IMR-90 (cell line): ENCODE measurements at regions not wholly inside any gene's neighbourhood (a gene's known extent, or its start where the extent isn't known, plus 50 kb on each side); places are given as distances from the start of the nearest gene placed in this dataset.

Experiments used
- ATAC-seq: fragments of 200-7000 bp; cut with Tn5 transposase; 2 replicates; pipeline ENCODE4 v1.9.1; 2020; ENCODE audit warnings: low read depth, mild to moderate bottlenecking, moderate library complexity
- BruUV-seq: library from RNA; stranded (reverse); fragments of 400-500 nt; replicated peaks from 2 replicates; lab custom pipeline; 2021; lab: Mats Ljungman, UMichigan
- CTCF ChIA-PET: fragments of 300-600 bp; formaldehyde crosslinking; extraction: SDS; loops from one replicate; lab custom pipeline; 2021; ENCODE audit warnings: antibody characterized with exemption; lab: Yijun Ruan, JAX
- POLR2A ChIA-PET: fragments of 300-600 bp; sonication (Branson Sonifier 250); formaldehyde crosslinking; loops from one replicate; lab custom pipeline; 2022; ENCODE audit warnings: antibody characterized with exemption; ENCODE audit not compliant: unreplicated experiment; lab: Charles Lee
- DNase-seq: peaks from one replicate; pipeline ENCODE4 v3.0.0; 2013
- H2AFZ ChIP-seq: replicated peaks from 2 replicates; pipeline ENCODE3; 2013; ENCODE audit warnings: low read length, mild to moderate bottlenecking; ENCODE audit not compliant: poor library complexity
- H2AK5ac ChIP-seq: 2 replicates; pipeline ENCODE4 v1.6.1; 2013; ENCODE audit warnings: low read depth, low read length, inconsistent platforms
- H2AK9ac ChIP-seq: replicated peaks from 2 replicates; pipeline ENCODE3; 2013; ENCODE audit warnings: mild to moderate bottlenecking, low read depth, low read length, moderate library complexity; ENCODE audit not compliant: poor library complexity
- H2BK120ac ChIP-seq: 2 replicates; pipeline ENCODE4 v1.6.1; 2013; ENCODE audit warnings: low read depth, low read length, inconsistent platforms
- H2BK15ac ChIP-seq: 3 replicates; pipeline ENCODE4 v1.6.1; 2013; ENCODE audit warnings: low read depth, low read length, inconsistent platforms
- H2BK20ac ChIP-seq: 2 replicates; pipeline ENCODE4 v1.6.1; 2013; ENCODE audit warnings: low read depth, mild to moderate bottlenecking, inconsistent platforms, low read length, moderate library complexity
- H2BK5ac ChIP-seq: 2 replicates; pipeline ENCODE4 v1.6.1; 2013; ENCODE audit warnings: mild to moderate bottlenecking, low read depth, low read length, inconsistent platforms; ENCODE audit not compliant: poor library complexity, severe bottlenecking
- H3K14ac ChIP-seq: replicated peaks from 2 replicates; pipeline ENCODE4 v1.6.1; 2013; ENCODE audit warnings: low read depth, low read length, inconsistent platforms
- H3K18ac ChIP-seq: 2 replicates; pipeline ENCODE4 v1.6.1; 2013; ENCODE audit warnings: low read depth, low read length, control low read depth
- H3K23ac ChIP-seq: 2 replicates; pipeline ENCODE4 v1.6.1; 2013; ENCODE audit warnings: low read depth, low read length, inconsistent platforms
- H3K27ac ChIP-seq: 2 replicates; pipeline ENCODE4 v1.5.1; 2013; ENCODE audit warnings: mild to moderate bottlenecking, control low read depth, low read length; ENCODE audit not compliant: insufficient read depth
- H3K27me3 ChIP-seq: 2 replicates; pipeline ENCODE4 v1.6.1; 2013; ENCODE audit warnings: low read length; ENCODE audit not compliant: control insufficient read depth, insufficient read depth
- H3K36me3 ChIP-seq: 2 replicates; pipeline ENCODE4 v1.6.1; 2013; ENCODE audit warnings: low read length, mixed read lengths; ENCODE audit not compliant: control insufficient read depth, insufficient read depth
- H3K4ac ChIP-seq: 2 replicates; pipeline ENCODE4 v1.6.1; 2013; ENCODE audit warnings: low read depth, low read length, inconsistent platforms
- H3K4me1 ChIP-seq: 2 replicates; pipeline ENCODE4 v1.6.1; 2013; ENCODE audit warnings: low read length, mixed read lengths; ENCODE audit not compliant: control insufficient read depth, insufficient read depth
- H3K4me2 ChIP-seq: 2 replicates; pipeline ENCODE4 v1.6.1; 2013; ENCODE audit warnings: low read depth, mild to moderate bottlenecking, control low read depth, low read length, moderate library complexity
- H3K4me3 ChIP-seq: 2 replicates; pipeline ENCODE4 v1.5.1; 2013; ENCODE audit warnings: low read depth, mild to moderate bottlenecking, control low read depth, low read length, moderate library complexity; ENCODE audit not compliant: insufficient read depth
- H3K56ac ChIP-seq: 2 replicates; pipeline ENCODE4 v1.6.1; 2013; ENCODE audit warnings: low read length, inconsistent platforms; ENCODE audit not compliant: insufficient read depth; ENCODE audit errors: extremely low read depth
- H3K79me1 ChIP-seq, 2 experiments: 2 replicates each; pipeline ENCODE4 v1.6.1; 2013; ENCODE audit warnings: low read length in 2 of 2, inconsistent platforms in 1 of 2, low read depth in 1 of 2
- H3K9ac ChIP-seq: 2 replicates; pipeline ENCODE4 v1.6.1; 2013; ENCODE audit warnings: low read depth, low read length, control low read depth
- H3K9me1 ChIP-seq: 2 replicates; pipeline ENCODE4 v1.6.1; 2013; ENCODE audit warnings: low read length, inconsistent platforms; ENCODE audit not compliant: insufficient read depth
- H3K9me3 ChIP-seq: 2 replicates; pipeline ENCODE4 v1.6.1; 2013; ENCODE audit warnings: low read length; ENCODE audit not compliant: control insufficient read depth, insufficient read depth
- H4K20me1 ChIP-seq: 2 replicates; pipeline ENCODE4 v1.6.1; 2013; ENCODE audit warnings: low read length, inconsistent platforms; ENCODE audit not compliant: insufficient read depth
- H4K5ac ChIP-seq: 2 replicates; pipeline ENCODE4 v1.6.1; 2013; ENCODE audit warnings: mild to moderate bottlenecking, low read depth, low read length, control low read depth
- H4K8ac ChIP-seq, 2 experiments: 2 replicates each; pipeline ENCODE4 v1.6.1; 2013; ENCODE audit warnings: low read depth in 2 of 2, low read length in 2 of 2, control low read depth in 1 of 2, inconsistent platforms in 1 of 2
- H4K91ac ChIP-seq: 2 replicates; pipeline ENCODE4 v1.6.1; 2013; ENCODE audit warnings: low read depth, low read length, inconsistent platforms; ENCODE audit not compliant: insufficient read depth
- CEBPB ChIP-seq: IDR thresholded peaks from 2 replicates; pipeline ENCODE4 v1.6.1; 2012; ENCODE audit warnings: low read depth, low read length, improper control_type of control experiment
- MAFK ChIP-seq: IDR thresholded peaks from 2 replicates; pipeline ENCODE4 v1.6.1; 2012; ENCODE audit warnings: low read depth, low read length, improper control_type of control experiment
- MAZ ChIP-seq: IDR thresholded peaks from 2 replicates; pipeline ENCODE4 v1.6.1; 2012; ENCODE audit warnings: low read depth, mild to moderate bottlenecking, low read length, improper control_type of control experiment, moderate library complexity, borderline replicate concordance
- MXI1 ChIP-seq: IDR thresholded peaks from 2 replicates; pipeline ENCODE4 v1.6.1; 2012; ENCODE audit warnings: low read depth, mild to moderate bottlenecking, low read length, moderate library complexity, borderline replicate concordance
- RFX5 ChIP-seq: IDR thresholded peaks from 2 replicates; pipeline ENCODE4 v1.8.0; 2012; ENCODE audit warnings: low read depth, mild to moderate bottlenecking, low read length, moderate library complexity
- dilution Hi-C: fragments of 300-500 bp; cut with HindIII; formaldehyde crosslinking; loops from one replicate; pipeline ENCODE4 v1.14.3; 2018; ENCODE audit warnings: low sequenced_read_pairs; ENCODE audit not compliant: unreplicated experiment
- in situ Hi-C: fragments of 300-500 bp; cut with MboI; formaldehyde crosslinking; loops from 3 replicates; pipeline ENCODE4 v1.14.3; 2019; ENCODE audit warnings: low sequenced_read_pairs, inconsistent platforms, mixed read lengths
- intact Hi-C: fragments of 100-400 bp; cut with micrococcal nuclease; formaldehyde crosslinking; loops from 2 replicates; pipeline ENCODE4 v1.10.0; 2022
- TF ChIP-seq, protein P1 (sequence below): fragments of 150-350 bp; IDR thresholded peaks from 2 replicates; pipeline ENCODE4 v1.6.1; 2017; ENCODE audit warnings: mild to moderate bottlenecking, antibody characterized with exemption, low read length, low read depth
- TF ChIP-seq, protein P2 (sequence below): fragments of 150-350 bp; IDR thresholded peaks from 2 replicates; pipeline ENCODE4 v1.6.1; 2016; ENCODE audit warnings: low read depth, mild to moderate bottlenecking, low read length, moderate library complexity, borderline replicate concordance

DNA sequence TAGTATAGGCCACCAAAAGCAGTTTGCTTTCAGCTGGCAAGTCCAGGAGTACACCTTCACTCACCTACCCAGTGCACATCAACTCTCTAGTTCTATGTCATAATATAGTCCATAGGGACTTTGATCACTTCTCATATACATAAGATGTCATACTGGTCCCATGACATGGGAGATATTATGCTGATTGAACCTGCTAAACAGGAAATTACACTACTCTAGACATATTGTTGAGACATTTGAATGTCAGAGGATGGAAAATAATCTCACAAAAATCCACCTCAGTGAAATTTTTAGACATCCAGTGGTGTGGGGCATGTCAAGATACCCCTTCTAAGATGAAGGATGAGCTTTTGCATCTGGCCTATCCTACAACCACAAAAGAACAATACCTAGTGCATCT, 322.5 kb downstream of the EN1 start:
- no peaks in the 10 kb centered on the region for H3K27me3 ChIP-seq
- H4K8ac ChIP-seq = no peak overlapping the region
- H3K36me3 ChIP-seq = no peaks in the 10 kb centered on the region
- intact Hi-C loops = no loop called here
- no peaks in the 10 kb centered on the region for H3K4me1 ChIP-seq
- no peak overlapping the region for H2BK15ac ChIP-seq
- CTCF ChIA-PET = no interaction called here
- no peak overlapping the region for H2AK9ac ChIP-seq
- H3K9ac ChIP-seq = no peak overlapping the region
- H2AFZ ChIP-seq = no peak overlapping the region
- no peaks in the 10 kb centered on the region for H3K79me1 ChIP-seq
- no TSS peak for BruUV-seq
- H3K23ac ChIP-seq = no peak overlapping the region
- ATAC-seq (no peak), DNase-seq (no peak)
- H2BK20ac ChIP-seq = no peak overlapping the region
- no peak overlapping the region for H3K4me2 ChIP-seq
- H3K4ac ChIP-seq = no peak overlapping the region
- H3K9me1 ChIP-seq = no peaks in the 10 kb centered on the region
- TF ChIP-seq, protein P1, sequence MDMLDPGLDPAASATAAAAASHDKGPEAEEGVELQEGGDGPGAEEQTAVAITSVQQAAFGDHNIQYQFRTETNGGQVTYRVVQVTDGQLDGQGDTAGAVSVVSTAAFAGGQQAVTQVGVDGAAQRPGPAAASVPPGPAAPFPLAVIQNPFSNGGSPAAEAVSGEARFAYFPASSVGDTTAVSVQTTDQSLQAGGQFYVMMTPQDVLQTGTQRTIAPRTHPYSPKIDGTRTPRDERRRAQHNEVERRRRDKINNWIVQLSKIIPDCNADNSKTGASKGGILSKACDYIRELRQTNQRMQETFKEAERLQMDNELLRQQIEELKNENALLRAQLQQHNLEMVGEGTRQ = no peak
- no peak for TF ChIP-seq MAZ
- TF ChIP-seq, protein P2, sequence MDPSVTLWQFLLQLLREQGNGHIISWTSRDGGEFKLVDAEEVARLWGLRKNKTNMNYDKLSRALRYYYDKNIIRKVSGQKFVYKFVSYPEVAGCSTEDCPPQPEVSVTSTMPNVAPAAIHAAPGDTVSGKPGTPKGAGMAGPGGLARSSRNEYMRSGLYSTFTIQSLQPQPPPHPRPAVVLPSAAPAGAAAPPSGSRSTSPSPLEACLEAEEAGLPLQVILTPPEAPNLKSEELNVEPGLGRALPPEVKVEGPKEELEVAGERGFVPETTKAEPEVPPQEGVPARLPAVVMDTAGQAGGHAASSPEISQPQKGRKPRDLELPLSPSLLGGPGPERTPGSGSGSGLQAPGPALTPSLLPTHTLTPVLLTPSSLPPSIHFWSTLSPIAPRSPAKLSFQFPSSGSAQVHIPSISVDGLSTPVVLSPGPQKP = no peak
- TF ChIP-seq RFX5 = no peak
- no peak for TF ChIP-seq MAFK
- TF ChIP-seq MXI1 = no peak
- TF ChIP-seq CEBPB = no peak
- in situ Hi-C loops = no loop called here
- no peak overlapping the region for H3K18ac ChIP-seq
- POLR2A ChIA-PET = no interaction called here
- no peak overlapping the region for H4K91ac ChIP-seq
- no peaks in the 10 kb centered on the region for H4K20me1 ChIP-seq
- H4K5ac ChIP-seq = no peak overlapping the region
- H3K14ac ChIP-seq = no peak overlapping the region
- no peak overlapping the region for H3K4me3 ChIP-seq
- no peak overlapping the region for H2BK120ac ChIP-seq
- no peaks in the 10 kb centered on the region; the same call in 1 of the 2 replicates for H3K9me3 ChIP-seq
- H3K27ac ChIP-seq = no peak overlapping the region
- dilution Hi-C loops = no loop called here
- no peak overlapping the region for H3K56ac ChIP-seq
- H2BK5ac ChIP-seq = no peak overlapping the region
- H2AK5ac ChIP-seq = no peak overlapping the region
